Spleen (tissue), 7 donors: ENCODE measurements at regions not wholly inside any gene's neighbourhood (a gene's known extent, or its start where the extent isn't known, plus 50 kb on each side); places are given as distances from the start of the nearest gene placed in this dataset.

ENCODE experiments used
- CTCF ChIP-seq, 11 experiments: fragments of 200-600 bp in 7 of 11; fragments of 450-650 bp in 4 of 11; sonication (generic) in 4 of 11; IDR thresholded peaks in 8 of 11; conservative IDR thresholded peaks in 3 of 11; 1 replicate in 7 of 11; 2 replicates in 4 of 11; pipeline versions ENCODE4 v1.4.0 to v1.8.0; 2016 to 2021; ENCODE audit warnings: antibody characterized with exemption in 11 of 11, inconsistent platforms in 4 of 11, mild to moderate bottlenecking in 1 of 11
- POLR2A ChIP-seq, 3 donors: fragments of 450-650 bp; IDR thresholded peaks; one replicate each; pipeline ENCODE4 v1.5.1; 2017; ENCODE audit warnings: antibody characterized with exemption in 3 of 3, mild to moderate bottlenecking in 1 of 3
- donor health status: DM: no; HTN: no; CAD: no; lungs with moderate emphysema.
- donor health status: DM: no; HTN: no; CAD: no.
- donor health status: DM: no; HTN: no; CAD: no.

GRCh38 chr9:3136230-3136629, 292.3 kb upstream of the PUM3 start:
- no peak for TF ChIP-seq CTCF (IDR thresholded peaks at IDR 0.05 in 8 of 11, conservative IDR thresholded peaks at IDR 0.05 in 3 of 11)
- TF ChIP-seq POLR2A (IDR thresholded peaks at IDR 0.05), result no peak
